Liver (tissue), 3 donors: ENCODE measurements at regions not wholly inside any gene's neighbourhood (a gene's known extent, or its start where the extent isn't known, plus 50 kb on each side); places are given as distances from the start of the nearest gene placed in this dataset.

Source experiments
- ATF3 ChIP-seq: IDR thresholded peaks from 2 replicates; pipeline ENCODE4 v1.6.1; 2016; ENCODE audit warnings: antibody characterized with exemption
- CTCF ChIP-seq: fragments of 150-350 bp; IDR thresholded peaks from 2 replicates; pipeline ENCODE4 v1.5.1; 2017; ENCODE audit warnings: improper control_type of control experiment, low read depth, low read length; ENCODE audit not compliant: missing input control
- GABPA ChIP-seq, 2 donors: IDR thresholded peaks in 1 of 2; conservative IDR thresholded peaks in 1 of 2; 2 replicates each; pipeline ENCODE4 v1.6.1; 2016; ENCODE audit warnings: antibody characterized with exemption in 2 of 2, mild to moderate bottlenecking in 1 of 2, moderate library complexity in 1 of 2
- JUND ChIP-seq, 2 donors: IDR thresholded peaks; 2 replicates each; pipeline ENCODE4 v1.6.1; 2016; ENCODE audit warnings: antibody characterized with exemption in 2 of 2
- YY1 ChIP-seq: IDR thresholded peaks from 2 replicates; pipeline ENCODE4 v1.6.1; 2016; ENCODE audit warnings: antibody characterized with exemption, mild to moderate bottlenecking
- donor health status: healthy.
- donor health status: healthy.

DNA sequence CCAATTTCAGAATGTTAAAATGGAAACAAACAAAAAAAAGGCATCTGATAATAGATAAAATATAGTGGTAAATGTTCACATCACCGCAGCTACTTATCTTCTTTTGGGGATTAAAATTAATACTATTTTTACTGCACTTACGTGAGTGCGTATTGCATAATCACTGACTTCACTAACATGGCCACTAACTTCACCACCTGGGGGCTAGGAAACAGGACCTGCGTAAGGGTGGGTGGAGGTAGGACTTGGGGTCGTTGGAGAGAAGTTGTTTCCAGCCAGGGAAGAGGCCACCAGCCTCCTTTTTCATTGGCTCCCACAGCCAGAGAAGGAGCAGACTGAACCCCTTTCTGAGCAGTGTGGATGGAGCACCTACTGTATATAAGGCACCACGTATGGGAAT, 166.4 kb downstream of the SALL1 start:
- TF ChIP-seq YY1 (no peak), CTCF (no peak), ATF3 (no peak), GABPA (IDR thresholded peaks at IDR 0.05 in 1 of 2, conservative IDR thresholded peaks at IDR 0.05 in 1 of 2) (no peak), JUND (IDR thresholded peaks at IDR 0.05) (no peak)
